ENCODE measurements at regions not wholly inside any gene's neighbourhood (a gene's known extent, or its start where the extent isn't known, plus 50 kb on each side); places are given as distances from the start of the nearest gene placed in this dataset.

- Histone ChIP-seq H3K4me1 (peaks cover 0 to 5% of the 10 kb centered on the region in 2 donors), H3K27ac (no peak overlapping the region), H3K9me3 (no peaks in the 10 kb centered on the region), H3K36me3 (no peaks in the 10 kb centered on the region), H3K4me3 (no peak overlapping the region), H3K27me3 (no peaks in the 10 kb centered on the region)
- TF ChIP-seq POLR2A (IDR thresholded peaks at IDR 0.05), result no peak
- TF ChIP-seq, protein P1, sequence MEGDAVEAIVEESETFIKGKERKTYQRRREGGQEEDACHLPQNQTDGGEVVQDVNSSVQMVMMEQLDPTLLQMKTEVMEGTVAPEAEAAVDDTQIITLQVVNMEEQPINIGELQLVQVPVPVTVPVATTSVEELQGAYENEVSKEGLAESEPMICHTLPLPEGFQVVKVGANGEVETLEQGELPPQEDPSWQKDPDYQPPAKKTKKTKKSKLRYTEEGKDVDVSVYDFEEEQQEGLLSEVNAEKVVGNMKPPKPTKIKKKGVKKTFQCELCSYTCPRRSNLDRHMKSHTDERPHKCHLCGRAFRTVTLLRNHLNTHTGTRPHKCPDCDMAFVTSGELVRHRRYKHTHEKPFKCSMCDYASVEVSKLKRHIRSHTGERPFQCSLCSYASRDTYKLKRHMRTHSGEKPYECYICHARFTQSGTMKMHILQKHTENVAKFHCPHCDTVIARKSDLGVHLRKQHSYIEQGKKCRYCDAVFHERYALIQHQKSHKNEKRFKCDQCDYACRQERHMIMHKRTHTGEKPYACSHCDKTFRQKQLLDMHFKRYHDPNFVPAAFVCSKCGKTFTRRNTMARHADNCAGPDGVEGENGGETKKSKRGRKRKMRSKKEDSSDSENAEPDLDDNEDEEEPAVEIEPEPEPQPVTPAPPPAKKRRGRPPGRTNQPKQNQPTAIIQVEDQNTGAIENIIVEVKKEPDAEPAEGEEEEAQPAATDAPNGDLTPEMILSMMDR (IDR thresholded peaks at IDR 0.05), result no peak
- DNase-seq, result no peak
- intact Hi-C loops (cut with DNase I; ENCODE audit: low total_unique reads), result no loop called here
Measured at GRCh38 chr3:107068980-107069379, 308.3 kb upstream of the CCDC54 start.

GRCh38 chr3:107076946-107077345, 300.3 kb upstream of the CCDC54 start:
- TF ChIP-seq, protein P1 (IDR thresholded peaks at IDR 0.05), result no peak
- TF ChIP-seq POLR2A (IDR thresholded peaks at IDR 0.05), result no peak
- Histone ChIP-seq H3K27ac (no peak overlapping the region), H3K4me1 (no peaks in the 10 kb centered on the region), H3K4me3 (no peak overlapping the region), H3K27me3 (no peaks in the 10 kb centered on the region), H3K9me3 (no peaks in the 10 kb centered on the region), H3K36me3 (no peaks in the 10 kb centered on the region)
- intact Hi-C loops (cut with DNase I; ENCODE audit: low total_unique reads), result no loop called here
- DNase-seq, result no peak

- Histone ChIP-seq H3K4me3 (no peak overlapping the region), H3K27me3 (no peaks in the 10 kb centered on the region), H3K4me1 (no peaks in the 10 kb centered on the region), H3K27ac (no peak overlapping the region), H3K9me3 (no peaks in the 10 kb centered on the region), H3K36me3 (no peaks in the 10 kb centered on the region)
- DNase-seq, result no peak
- intact Hi-C loops (cut with DNase I; ENCODE audit: low total_unique reads), result no loop called here
- TF ChIP-seq, protein P1 (IDR thresholded peaks at IDR 0.05), result no peak
- TF ChIP-seq POLR2A (IDR thresholded peaks at IDR 0.05), result no peak
Measured at GRCh38 chr3:107077391-107077790, 299.8 kb upstream of the CCDC54 start.

DNA sequence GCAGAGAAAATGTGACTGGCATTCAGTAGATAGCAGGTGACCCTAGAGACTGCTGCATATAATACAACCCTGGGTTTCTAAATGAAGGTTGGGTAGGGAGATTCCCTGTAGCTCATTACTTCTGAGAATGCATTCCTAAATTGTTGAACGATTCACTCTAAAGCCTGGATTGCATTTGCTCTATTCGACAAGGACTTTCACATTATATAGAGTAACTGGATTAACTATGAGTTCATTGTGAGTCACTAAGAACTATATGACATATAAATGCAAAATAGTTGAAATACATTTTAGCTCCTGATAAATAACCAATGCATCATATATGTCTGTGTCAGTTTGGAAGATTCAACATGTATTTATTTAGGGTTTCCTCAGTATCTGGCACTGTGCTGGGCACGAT, 294.7 kb upstream of the CCDC54 start:
- Histone ChIP-seq H3K36me3 (no peaks in the 10 kb centered on the region), H3K27me3 (no peaks in the 10 kb centered on the region), H3K27ac (no peak overlapping the region), H3K9me3 (no peaks in the 10 kb centered on the region), H3K4me1 (no peaks in the 10 kb centered on the region), H3K4me3 (no peak overlapping the region)
- intact Hi-C loops (cut with DNase I; ENCODE audit: low total_unique reads), result no loop called here
- DNase-seq, result no peak
- TF ChIP-seq, protein P1 (IDR thresholded peaks at IDR 0.05), result no peak
- TF ChIP-seq POLR2A (IDR thresholded peaks at IDR 0.05), result no peak

- no peak for DNase-seq
- no peaks in the 10 kb centered on the region for H3K36me3 ChIP-seq
- H3K4me1 ChIP-seq, result no peaks in the 10 kb centered on the region
- no peak overlapping the region for H3K27ac ChIP-seq
- no peaks in the 10 kb centered on the region for H3K27me3 ChIP-seq
- intact Hi-C loops (cut with DNase I; ENCODE audit: low total_unique reads), result no loop called here
- H3K9me3 ChIP-seq, result no peaks in the 10 kb centered on the region
- no peak overlapping the region for H3K4me3 ChIP-seq
- TF ChIP-seq, protein P1 (IDR thresholded peaks at IDR 0.05), result no peak
- no peak for TF ChIP-seq POLR2A (IDR thresholded peaks at IDR 0.05)
Measured at GRCh38 chr3:107085261-107085660, 292.0 kb upstream of the CCDC54 start.

Data from uterus (tissue), 3 donors.